WTC11 (cell line): ENCODE measurements at regions not wholly inside any gene's neighbourhood (a gene's known extent, or its start where the extent isn't known, plus 50 kb on each side); places are given as distances from the start of the nearest gene placed in this dataset.

Experiments
- CREB1 ChIP-seq: sonication (generic); formaldehyde crosslinking; IDR thresholded peaks from 2 replicates; pipeline ENCODE4 v1.8.0; 2023; ENCODE audit warnings: mild to moderate bottlenecking, missing genetic modification reagents
- FOXK1 ChIP-seq: sonication (generic); formaldehyde crosslinking; IDR thresholded peaks from 2 replicates; pipeline ENCODE4 v1.8.0; 2022; ENCODE audit warnings: mild to moderate bottlenecking, moderate library complexity, missing genetic modification reagents
- JUN ChIP-seq: sonication (generic); formaldehyde crosslinking; IDR thresholded peaks from 2 replicates; pipeline ENCODE4 v1.8.0; 2023; ENCODE audit warnings: mild to moderate bottlenecking, missing genetic modification reagents
- ZNF423 ChIP-seq: fragments of 250-450 bp; sonication (Bioruptor Pico); IDR thresholded peaks from 2 replicates; pipeline ENCODE4 v2.1.2; 2022; ENCODE audit warnings: mild to moderate bottlenecking, moderate library complexity
- TF ChIP-seq, protein P1 (sequence below): fragments of 200-600 bp; IDR thresholded peaks from 2 replicates; pipeline ENCODE4 v1.8.0; 2022; ENCODE audit warnings: antibody characterized with exemption
- TF ChIP-seq, protein P2 (sequence below): sonication (generic); formaldehyde crosslinking; IDR thresholded peaks from 2 replicates; pipeline ENCODE4 v1.8.0; 2023; ENCODE audit warnings: missing genetic modification reagents, mild to moderate bottlenecking, borderline replicate concordance
- TF ChIP-seq, protein P3 (sequence below): sonication (generic); formaldehyde crosslinking; IDR thresholded peaks from 2 replicates; pipeline ENCODE4 v1.8.1; 2022; ENCODE audit warnings: low read depth, missing genetic modification reagents, borderline replicate concordance
- TF ChIP-seq, protein P4 (sequence below): sonication (generic); formaldehyde crosslinking; IDR thresholded peaks from 2 replicates; pipeline ENCODE4 v1.8.0; 2022; ENCODE audit warnings: missing genetic modification reagents
- TF ChIP-seq, protein P5 (sequence below): sonication (generic); formaldehyde crosslinking; IDR thresholded peaks from 2 replicates; pipeline ENCODE4 v1.8.1; 2022; ENCODE audit warnings: missing genetic modification reagents, borderline replicate concordance
- TF ChIP-seq, protein P6 (sequence below): sonication (generic); formaldehyde crosslinking; IDR thresholded peaks from 2 replicates; pipeline ENCODE4 v1.8.0; 2022; ENCODE audit warnings: mild to moderate bottlenecking, missing genetic modification reagents
- TF ChIP-seq, protein P7 (sequence below): sonication (generic); formaldehyde crosslinking; IDR thresholded peaks from 2 replicates; pipeline ENCODE4 v1.8.0; 2023; ENCODE audit warnings: mild to moderate bottlenecking, missing genetic modification reagents

DNA sequence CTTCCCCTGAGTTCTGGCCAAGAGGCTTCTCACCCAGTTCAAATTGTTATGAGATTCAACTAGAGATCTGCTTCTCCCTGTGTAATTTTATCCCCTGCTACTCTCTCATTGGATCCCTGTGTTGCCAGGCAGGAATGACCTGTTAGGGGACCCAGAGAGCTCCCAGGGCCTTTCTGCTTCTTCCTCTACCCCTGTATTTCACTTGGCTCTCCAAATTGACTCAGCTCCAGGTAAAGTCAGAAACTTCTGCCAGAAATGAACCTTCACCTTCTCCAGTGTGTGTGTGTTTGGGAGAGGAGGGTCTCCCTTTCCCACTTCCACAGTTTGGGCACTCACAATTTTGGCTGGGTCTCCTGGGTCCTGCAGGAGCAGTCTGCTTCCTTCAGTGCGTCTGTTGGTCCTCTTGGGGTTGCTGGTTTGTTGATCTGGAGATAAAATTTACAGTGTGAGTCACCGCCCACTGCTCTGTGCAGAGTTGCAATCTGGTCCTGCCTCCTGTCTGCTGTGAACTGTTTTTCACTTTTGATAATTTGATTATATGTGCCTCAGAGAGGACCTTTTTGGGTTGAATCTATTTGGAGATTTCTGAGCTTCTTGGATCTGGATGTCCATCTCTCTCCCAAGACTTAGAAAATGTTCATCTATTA, 112.4 kb upstream of the EDA2R start:
- TF ChIP-seq, protein P1, sequence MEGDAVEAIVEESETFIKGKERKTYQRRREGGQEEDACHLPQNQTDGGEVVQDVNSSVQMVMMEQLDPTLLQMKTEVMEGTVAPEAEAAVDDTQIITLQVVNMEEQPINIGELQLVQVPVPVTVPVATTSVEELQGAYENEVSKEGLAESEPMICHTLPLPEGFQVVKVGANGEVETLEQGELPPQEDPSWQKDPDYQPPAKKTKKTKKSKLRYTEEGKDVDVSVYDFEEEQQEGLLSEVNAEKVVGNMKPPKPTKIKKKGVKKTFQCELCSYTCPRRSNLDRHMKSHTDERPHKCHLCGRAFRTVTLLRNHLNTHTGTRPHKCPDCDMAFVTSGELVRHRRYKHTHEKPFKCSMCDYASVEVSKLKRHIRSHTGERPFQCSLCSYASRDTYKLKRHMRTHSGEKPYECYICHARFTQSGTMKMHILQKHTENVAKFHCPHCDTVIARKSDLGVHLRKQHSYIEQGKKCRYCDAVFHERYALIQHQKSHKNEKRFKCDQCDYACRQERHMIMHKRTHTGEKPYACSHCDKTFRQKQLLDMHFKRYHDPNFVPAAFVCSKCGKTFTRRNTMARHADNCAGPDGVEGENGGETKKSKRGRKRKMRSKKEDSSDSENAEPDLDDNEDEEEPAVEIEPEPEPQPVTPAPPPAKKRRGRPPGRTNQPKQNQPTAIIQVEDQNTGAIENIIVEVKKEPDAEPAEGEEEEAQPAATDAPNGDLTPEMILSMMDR, result no peak
- TF ChIP-seq, protein P2, sequence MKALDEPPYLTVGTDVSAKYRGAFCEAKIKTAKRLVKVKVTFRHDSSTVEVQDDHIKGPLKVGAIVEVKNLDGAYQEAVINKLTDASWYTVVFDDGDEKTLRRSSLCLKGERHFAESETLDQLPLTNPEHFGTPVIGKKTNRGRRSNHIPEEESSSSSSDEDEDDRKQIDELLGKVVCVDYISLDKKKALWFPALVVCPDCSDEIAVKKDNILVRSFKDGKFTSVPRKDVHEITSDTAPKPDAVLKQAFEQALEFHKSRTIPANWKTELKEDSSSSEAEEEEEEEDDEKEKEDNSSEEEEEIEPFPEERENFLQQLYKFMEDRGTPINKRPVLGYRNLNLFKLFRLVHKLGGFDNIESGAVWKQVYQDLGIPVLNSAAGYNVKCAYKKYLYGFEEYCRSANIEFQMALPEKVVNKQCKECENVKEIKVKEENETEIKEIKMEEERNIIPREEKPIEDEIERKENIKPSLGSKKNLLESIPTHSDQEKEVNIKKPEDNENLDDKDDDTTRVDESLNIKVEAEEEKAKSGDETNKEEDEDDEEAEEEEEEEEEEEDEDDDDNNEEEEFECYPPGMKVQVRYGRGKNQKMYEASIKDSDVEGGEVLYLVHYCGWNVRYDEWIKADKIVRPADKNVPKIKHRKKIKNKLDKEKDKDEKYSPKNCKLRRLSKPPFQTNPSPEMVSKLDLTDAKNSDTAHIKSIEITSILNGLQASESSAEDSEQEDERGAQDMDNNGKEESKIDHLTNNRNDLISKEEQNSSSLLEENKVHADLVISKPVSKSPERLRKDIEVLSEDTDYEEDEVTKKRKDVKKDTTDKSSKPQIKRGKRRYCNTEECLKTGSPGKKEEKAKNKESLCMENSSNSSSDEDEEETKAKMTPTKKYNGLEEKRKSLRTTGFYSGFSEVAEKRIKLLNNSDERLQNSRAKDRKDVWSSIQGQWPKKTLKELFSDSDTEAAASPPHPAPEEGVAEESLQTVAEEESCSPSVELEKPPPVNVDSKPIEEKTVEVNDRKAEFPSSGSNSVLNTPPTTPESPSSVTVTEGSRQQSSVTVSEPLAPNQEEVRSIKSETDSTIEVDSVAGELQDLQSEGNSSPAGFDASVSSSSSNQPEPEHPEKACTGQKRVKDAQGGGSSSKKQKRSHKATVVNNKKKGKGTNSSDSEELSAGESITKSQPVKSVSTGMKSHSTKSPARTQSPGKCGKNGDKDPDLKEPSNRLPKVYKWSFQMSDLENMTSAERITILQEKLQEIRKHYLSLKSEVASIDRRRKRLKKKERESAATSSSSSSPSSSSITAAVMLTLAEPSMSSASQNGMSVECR (CRISPR knock-in tag), result no peak
- TF ChIP-seq, protein P3, sequence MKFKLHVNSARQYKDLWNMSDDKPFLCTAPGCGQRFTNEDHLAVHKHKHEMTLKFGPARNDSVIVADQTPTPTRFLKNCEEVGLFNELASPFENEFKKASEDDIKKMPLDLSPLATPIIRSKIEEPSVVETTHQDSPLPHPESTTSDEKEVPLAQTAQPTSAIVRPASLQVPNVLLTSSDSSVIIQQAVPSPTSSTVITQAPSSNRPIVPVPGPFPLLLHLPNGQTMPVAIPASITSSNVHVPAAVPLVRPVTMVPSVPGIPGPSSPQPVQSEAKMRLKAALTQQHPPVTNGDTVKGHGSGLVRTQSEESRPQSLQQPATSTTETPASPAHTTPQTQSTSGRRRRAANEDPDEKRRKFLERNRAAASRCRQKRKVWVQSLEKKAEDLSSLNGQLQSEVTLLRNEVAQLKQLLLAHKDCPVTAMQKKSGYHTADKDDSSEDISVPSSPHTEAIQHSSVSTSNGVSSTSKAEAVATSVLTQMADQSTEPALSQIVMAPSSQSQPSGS, result no peak
- TF ChIP-seq, protein P4, sequence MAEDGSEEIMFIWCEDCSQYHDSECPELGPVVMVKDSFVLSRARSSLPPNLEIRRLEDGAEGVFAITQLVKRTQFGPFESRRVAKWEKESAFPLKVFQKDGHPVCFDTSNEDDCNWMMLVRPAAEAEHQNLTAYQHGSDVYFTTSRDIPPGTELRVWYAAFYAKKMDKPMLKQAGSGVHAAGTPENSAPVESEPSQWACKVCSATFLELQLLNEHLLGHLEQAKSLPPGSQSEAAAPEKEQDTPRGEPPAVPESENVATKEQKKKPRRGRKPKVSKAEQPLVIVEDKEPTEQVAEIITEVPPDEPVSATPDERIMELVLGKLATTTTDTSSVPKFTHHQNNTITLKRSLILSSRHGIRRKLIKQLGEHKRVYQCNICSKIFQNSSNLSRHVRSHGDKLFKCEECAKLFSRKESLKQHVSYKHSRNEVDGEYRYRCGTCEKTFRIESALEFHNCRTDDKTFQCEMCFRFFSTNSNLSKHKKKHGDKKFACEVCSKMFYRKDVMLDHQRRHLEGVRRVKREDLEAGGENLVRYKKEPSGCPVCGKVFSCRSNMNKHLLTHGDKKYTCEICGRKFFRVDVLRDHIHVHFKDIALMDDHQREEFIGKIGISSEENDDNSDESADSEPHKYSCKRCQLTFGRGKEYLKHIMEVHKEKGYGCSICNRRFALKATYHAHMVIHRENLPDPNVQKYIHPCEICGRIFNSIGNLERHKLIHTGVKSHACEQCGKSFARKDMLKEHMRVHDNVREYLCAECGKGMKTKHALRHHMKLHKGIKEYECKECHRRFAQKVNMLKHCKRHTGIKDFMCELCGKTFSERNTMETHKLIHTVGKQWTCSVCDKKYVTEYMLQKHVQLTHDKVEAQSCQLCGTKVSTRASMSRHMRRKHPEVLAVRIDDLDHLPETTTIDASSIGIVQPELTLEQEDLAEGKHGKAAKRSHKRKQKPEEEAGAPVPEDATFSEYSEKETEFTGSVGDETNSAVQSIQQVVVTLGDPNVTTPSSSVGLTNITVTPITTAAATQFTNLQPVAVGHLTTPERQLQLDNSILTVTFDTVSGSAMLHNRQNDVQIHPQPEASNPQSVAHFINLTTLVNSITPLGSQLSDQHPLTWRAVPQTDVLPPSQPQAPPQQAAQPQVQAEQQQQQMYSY (CRISPR knock-in tag), result no peak
- TF ChIP-seq JUN (CRISPR knock-in tag) (no peak), FOXK1 (CRISPR knock-in tag) (no peak), CREB1 (CRISPR knock-in tag) (no peak), ZNF423 (CRISPR knock-in tag) (no peak)
- TF ChIP-seq, protein P5, sequence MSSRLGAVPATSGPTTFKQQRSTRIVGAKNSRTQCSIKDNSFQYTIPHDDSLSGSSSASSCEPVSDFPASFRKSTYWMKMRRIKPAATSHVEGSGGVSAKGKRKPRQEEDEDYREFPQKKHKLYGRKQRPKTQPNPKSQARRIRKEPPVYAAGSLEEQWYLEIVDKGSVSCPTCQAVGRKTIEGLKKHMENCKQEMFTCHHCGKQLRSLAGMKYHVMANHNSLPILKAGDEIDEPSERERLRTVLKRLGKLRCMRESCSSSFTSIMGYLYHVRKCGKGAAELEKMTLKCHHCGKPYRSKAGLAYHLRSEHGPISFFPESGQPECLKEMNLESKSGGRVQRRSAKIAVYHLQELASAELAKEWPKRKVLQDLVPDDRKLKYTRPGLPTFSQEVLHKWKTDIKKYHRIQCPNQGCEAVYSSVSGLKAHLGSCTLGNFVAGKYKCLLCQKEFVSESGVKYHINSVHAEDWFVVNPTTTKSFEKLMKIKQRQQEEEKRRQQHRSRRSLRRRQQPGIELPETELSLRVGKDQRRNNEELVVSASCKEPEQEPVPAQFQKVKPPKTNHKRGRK (CRISPR knock-in tag), result no peak
- TF ChIP-seq, protein P6, sequence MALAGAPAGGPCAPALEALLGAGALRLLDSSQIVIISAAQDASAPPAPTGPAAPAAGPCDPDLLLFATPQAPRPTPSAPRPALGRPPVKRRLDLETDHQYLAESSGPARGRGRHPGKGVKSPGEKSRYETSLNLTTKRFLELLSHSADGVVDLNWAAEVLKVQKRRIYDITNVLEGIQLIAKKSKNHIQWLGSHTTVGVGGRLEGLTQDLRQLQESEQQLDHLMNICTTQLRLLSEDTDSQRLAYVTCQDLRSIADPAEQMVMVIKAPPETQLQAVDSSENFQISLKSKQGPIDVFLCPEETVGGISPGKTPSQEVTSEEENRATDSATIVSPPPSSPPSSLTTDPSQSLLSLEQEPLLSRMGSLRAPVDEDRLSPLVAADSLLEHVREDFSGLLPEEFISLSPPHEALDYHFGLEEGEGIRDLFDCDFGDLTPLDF, result no peak
- TF ChIP-seq, protein P7, sequence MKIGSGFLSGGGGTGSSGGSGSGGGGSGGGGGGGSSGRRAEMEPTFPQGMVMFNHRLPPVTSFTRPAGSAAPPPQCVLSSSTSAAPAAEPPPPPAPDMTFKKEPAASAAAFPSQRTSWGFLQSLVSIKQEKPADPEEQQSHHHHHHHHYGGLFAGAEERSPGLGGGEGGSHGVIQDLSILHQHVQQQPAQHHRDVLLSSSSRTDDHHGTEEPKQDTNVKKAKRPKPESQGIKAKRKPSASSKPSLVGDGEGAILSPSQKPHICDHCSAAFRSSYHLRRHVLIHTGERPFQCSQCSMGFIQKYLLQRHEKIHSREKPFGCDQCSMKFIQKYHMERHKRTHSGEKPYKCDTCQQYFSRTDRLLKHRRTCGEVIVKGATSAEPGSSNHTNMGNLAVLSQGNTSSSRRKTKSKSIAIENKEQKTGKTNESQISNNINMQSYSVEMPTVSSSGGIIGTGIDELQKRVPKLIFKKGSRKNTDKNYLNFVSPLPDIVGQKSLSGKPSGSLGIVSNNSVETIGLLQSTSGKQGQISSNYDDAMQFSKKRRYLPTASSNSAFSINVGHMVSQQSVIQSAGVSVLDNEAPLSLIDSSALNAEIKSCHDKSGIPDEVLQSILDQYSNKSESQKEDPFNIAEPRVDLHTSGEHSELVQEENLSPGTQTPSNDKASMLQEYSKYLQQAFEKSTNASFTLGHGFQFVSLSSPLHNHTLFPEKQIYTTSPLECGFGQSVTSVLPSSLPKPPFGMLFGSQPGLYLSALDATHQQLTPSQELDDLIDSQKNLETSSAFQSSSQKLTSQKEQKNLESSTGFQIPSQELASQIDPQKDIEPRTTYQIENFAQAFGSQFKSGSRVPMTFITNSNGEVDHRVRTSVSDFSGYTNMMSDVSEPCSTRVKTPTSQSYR (CRISPR knock-in tag), result no peak
